ENCODE measurements at regions not wholly inside any gene's neighbourhood (a gene's known extent, or its start where the extent isn't known, plus 50 kb on each side); places are given as distances from the start of the nearest gene placed in this dataset.

DNA sequence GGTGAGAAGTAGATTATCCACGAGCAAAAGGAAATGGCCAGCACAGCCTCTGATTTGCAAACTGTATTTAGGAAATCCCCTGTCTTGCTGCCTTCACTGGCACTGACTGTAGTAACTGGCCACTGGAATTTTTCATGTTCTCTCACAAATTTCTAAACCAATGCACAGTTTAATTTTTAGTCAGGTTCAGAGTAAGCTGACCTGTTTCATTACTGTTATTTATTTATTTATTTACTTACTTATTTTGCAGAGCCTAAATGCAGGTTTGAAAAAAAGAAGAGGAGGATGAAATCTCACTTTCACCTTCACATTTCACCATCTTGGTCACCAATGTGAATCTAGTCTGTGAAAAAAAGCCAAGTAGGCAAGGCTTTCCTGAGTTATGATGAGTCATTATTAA lies 291.0 kb downstream of the PLOD2 start:
- 48 to 53% methylated on average over 1 of the region's 1 CpG for WGBS, 2 donors
- TF ChIP-seq POLR2A (IDR thresholded peaks at IDR 0.05), result no peak
- TF ChIP-seq, protein P1, sequence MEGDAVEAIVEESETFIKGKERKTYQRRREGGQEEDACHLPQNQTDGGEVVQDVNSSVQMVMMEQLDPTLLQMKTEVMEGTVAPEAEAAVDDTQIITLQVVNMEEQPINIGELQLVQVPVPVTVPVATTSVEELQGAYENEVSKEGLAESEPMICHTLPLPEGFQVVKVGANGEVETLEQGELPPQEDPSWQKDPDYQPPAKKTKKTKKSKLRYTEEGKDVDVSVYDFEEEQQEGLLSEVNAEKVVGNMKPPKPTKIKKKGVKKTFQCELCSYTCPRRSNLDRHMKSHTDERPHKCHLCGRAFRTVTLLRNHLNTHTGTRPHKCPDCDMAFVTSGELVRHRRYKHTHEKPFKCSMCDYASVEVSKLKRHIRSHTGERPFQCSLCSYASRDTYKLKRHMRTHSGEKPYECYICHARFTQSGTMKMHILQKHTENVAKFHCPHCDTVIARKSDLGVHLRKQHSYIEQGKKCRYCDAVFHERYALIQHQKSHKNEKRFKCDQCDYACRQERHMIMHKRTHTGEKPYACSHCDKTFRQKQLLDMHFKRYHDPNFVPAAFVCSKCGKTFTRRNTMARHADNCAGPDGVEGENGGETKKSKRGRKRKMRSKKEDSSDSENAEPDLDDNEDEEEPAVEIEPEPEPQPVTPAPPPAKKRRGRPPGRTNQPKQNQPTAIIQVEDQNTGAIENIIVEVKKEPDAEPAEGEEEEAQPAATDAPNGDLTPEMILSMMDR (IDR thresholded peaks at IDR 0.05), result no peak
- no peak for DNase-seq (ENCODE audit: low spot score in 2 of 2)
- no peak overlapping the region for H3K4me3 ChIP-seq (ENCODE audit: low read depth, poor library complexity, severe bottlenecking)
- intact Hi-C loops (cut with DNase I; ENCODE audit: low total_unique reads), result no loop called here

- intact Hi-C loops (cut with DNase I; ENCODE audit: low total_unique reads), result no loop called here
- no peak overlapping the region for H3K4me3 ChIP-seq (ENCODE audit: low read depth, poor library complexity, severe bottlenecking)
- 40 to 43% methylated on average over 2 of the region's 2 CpGs for WGBS, 2 donors
- no peak for DNase-seq (ENCODE audit: low spot score in 2 of 2)
- TF ChIP-seq, protein P1 (IDR thresholded peaks at IDR 0.05), result no peak
- TF ChIP-seq POLR2A (IDR thresholded peaks at IDR 0.05), result no peak
Measured at GRCh38 chr3:145882436-145882835, 278.5 kb downstream of the PLOD2 start.

DNA sequence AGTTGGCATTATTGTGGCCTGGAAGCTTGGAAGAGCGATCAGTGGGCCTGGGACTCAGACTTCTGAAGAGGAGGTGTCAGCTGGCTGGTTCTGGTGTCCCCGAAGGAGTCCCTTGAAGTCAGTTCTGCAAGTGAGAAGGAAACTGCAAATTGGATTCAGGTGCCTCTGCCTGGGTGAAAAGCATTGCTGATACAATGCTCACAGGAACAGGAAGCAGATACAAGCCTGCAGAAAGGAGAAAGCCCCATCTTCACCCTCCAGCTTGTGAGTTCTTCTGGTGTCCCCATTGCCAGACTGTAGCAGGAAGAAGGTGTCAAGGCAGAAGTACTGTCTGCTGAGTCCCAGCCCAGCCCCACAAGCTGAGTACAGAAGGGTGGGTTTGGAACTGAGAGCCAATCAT lies 271.3 kb downstream of the PLOD2 start:
- TF ChIP-seq, protein P1 (IDR thresholded peaks at IDR 0.05), result no peak
- no peak for TF ChIP-seq POLR2A (IDR thresholded peaks at IDR 0.05)

DNA sequence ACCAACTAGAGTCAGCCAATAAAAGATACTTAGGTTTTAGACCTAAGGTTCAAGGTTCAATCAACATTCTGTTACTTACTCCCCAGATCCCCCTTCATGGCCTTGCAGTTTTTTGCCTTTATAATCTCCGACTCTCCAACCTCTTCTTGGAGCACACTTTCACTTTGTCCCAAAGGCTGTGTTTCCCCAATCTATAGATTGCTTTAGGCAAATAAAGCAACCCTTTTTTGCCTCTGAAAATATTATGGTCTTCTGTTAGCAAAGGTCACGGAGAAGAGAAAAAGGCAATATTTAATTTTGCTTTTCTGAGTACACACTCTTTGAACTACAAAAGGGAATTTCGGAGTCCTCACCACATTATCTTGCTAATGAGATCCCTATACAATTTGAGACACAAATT lies 268.1 kb downstream of the PLOD2 start:
- WGBS, 2 donors, result 90% methylated on average over 3 of the region's 3 CpGs
- H3K4me3 ChIP-seq (ENCODE audit: low read depth, poor library complexity, severe bottlenecking), result no peak overlapping the region
- intact Hi-C loops (cut with DNase I; ENCODE audit: low total_unique reads), result no loop called here
- no peak for TF ChIP-seq POLR2A (IDR thresholded peaks at IDR 0.05)
- TF ChIP-seq, protein P1 (IDR thresholded peaks at IDR 0.05), result no peak
- no peak for DNase-seq (ENCODE audit: low spot score in 2 of 2)

More for the DNA sequence above, 271.3 kb downstream of the PLOD2 start:
- 63 to 66% methylated on average over 2 of the region's 2 CpGs for WGBS, 2 donors
- no peak overlapping the region for H3K4me3 ChIP-seq (ENCODE audit: low read depth, poor library complexity, severe bottlenecking)
- DNase-seq (ENCODE audit: low spot score in 2 of 2), result no peak
- intact Hi-C loops (cut with DNase I; ENCODE audit: low total_unique reads), result no loop called here

DNA sequence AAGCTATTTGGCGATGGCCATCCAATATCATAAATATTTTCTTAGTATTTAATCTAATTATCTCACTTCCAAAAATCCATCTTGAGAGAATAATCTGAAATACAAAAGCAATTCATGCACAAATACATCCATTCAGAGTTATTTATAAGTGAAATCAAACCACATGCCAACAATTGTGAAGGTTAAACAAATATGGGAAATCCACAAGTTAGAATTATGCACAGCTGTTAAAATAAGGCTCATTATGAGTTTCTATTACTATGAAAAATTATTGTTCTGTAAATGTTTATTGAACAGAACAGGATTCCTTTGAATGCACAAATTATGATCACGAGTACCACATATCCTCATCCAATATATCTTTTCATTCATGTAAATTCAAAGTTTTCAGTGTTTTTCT lies 267.7 kb downstream of the PLOD2 start:
- no peak overlapping the region for H3K4me3 ChIP-seq (ENCODE audit: low read depth, poor library complexity, severe bottlenecking)

DNA sequence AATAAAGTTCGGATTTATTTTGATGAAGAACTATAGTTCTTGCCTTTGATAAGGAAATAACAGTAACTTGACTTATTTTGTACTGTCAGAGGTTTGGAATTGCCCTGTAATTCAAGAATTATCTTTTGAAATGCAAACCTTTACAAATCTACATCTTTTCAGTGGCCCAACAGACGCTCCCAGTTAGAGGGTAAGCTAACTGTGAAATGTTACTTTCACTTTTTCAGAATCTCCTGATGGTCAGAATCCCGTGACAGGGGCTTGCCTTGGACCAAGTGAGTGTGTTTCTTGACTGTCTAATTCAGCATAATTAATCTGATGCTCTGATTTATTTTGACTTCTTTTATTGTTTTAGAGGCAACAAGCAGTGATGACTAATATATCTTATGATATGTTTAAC lies 262.5 kb downstream of the PLOD2 start:
- TF ChIP-seq, protein P1 (IDR thresholded peaks at IDR 0.05), result no peak
- TF ChIP-seq POLR2A (IDR thresholded peaks at IDR 0.05), result no peak
- intact Hi-C loops (cut with DNase I; ENCODE audit: low total_unique reads), result no loop called here
- no peak for DNase-seq (ENCODE audit: low spot score in 2 of 2)
- H3K4me3 ChIP-seq (ENCODE audit: low read depth, poor library complexity, severe bottlenecking), result no peak overlapping the region
- 59 to 61% methylated on average over 3 of the region's 3 CpGs for whole genome bisulfite sequencing, 2 donors

More for the DNA sequence above, 267.7 kb downstream of the PLOD2 start:
- intact Hi-C loops (cut with DNase I; ENCODE audit: low total_unique reads), result no loop called here
- DNase-seq (ENCODE audit: low spot score in 2 of 2), result no peak
- 76 to 80% methylated on average over 2 of the region's 2 CpGs for WGBS, 2 donors
- TF ChIP-seq, protein P1 (IDR thresholded peaks at IDR 0.05), result no peak
- TF ChIP-seq POLR2A (IDR thresholded peaks at IDR 0.05), result no peak

All from lower leg skin (tissue), 4 donors.